OCI-LY3 (cell line): ENCODE measurements at regions not wholly inside any gene's neighbourhood (a gene's known extent, or its start where the extent isn't known, plus 50 kb on each side); places are given as distances from the start of the nearest gene placed in this dataset.

Experiments
- H2AFZ ChIP-seq: fragments of 200-600, 300-600 bp; shearing (Covaris generic); 2 replicates; pipeline ENCODE4 v1.6.0; 2014; ENCODE audit warnings: antibody characterized with exemption, low read depth, low read length
- H3K27ac ChIP-seq: fragments of 200-600, 300-600 bp; sonication (generic); 2 replicates; pipeline ENCODE4 v1.5.1; 2014; ENCODE audit warnings: mild to moderate bottlenecking, low read length, moderate library complexity, mixed read lengths
- H3K27me3 ChIP-seq: fragments of 200-600, 300-600 bp; sonication (generic); 2 replicates; pipeline ENCODE4 v1.6.1; 2014; ENCODE audit warnings: low read depth, low read length, mixed read lengths
- H3K36me3 ChIP-seq: fragments of 200-600, 300-600 bp; sonication (generic); replicated peaks from 2 replicates; pipeline ENCODE3; 2014; ENCODE audit warnings: low read depth, low read length, mixed read lengths
- H3K4me1 ChIP-seq: fragments of 300-600, 200-600 bp; sonication (generic); 2 replicates; pipeline ENCODE4 v1.6.1; 2014; ENCODE audit warnings: low read length, mixed read lengths
- H3K4me2 ChIP-seq: fragments of 200-600, 300-600 bp; sonication (generic); 2 replicates; pipeline ENCODE4 v1.6.1; 2014; ENCODE audit warnings: low read length, mixed read lengths
- H3K4me3 ChIP-seq: fragments of 300-600, 200-600 bp; sonication (generic); 2 replicates; pipeline ENCODE4 v1.5.1; 2014; ENCODE audit warnings: antibody characterized with exemption, mild to moderate bottlenecking, low read length, moderate library complexity
- H3K79me2 ChIP-seq: fragments of 300-600, 200-600 bp; shearing (Covaris generic); 2 replicates; pipeline ENCODE4 v1.6.1; 2014; ENCODE audit warnings: mild to moderate bottlenecking, low read length, mixed read lengths
- H3K9ac ChIP-seq: fragments of 300-600, 200-600 bp; shearing (Covaris generic); 2 replicates; pipeline ENCODE4 v1.6.0; 2014; ENCODE audit warnings: mild to moderate bottlenecking, low read length, moderate library complexity
- H3K9me3 ChIP-seq: fragments of 200-600, 300-600 bp; shearing (Covaris generic); 2 replicates; pipeline ENCODE4 v1.6.1; 2014; ENCODE audit warnings: low read length, mixed read lengths; ENCODE audit not compliant: insufficient read depth
- H4K20me1 ChIP-seq: fragments of 200-600, 300-600 bp; sonication (generic); 2 replicates; pipeline ENCODE4 v1.6.1; 2016; ENCODE audit warnings: low read length, mixed read lengths; ENCODE audit not compliant: insufficient read depth
- CTCF ChIP-seq: fragments of 200-600, 300-600 bp; sonication (generic); IDR thresholded peaks from 2 replicates; pipeline ENCODE4 v1.5.1; 2014; ENCODE audit warnings: antibody characterized with exemption, low read length, low read depth
- EZH2phosphoT487 ChIP-seq: fragments of 200-600 bp; shearing (Covaris generic); IDR thresholded peaks from 2 replicates; pipeline ENCODE4 v1.6.1; 2018; ENCODE audit warnings: antibody characterized with exemption, mixed run types, low read depth

GRCh38 chr5:84825606-84826005 is 440.9 kb upstream of the EDIL3 start:
- Histone ChIP-seq H2AFZ (no peak overlapping the region), H3K36me3 (no peaks in the 10 kb centered on the region), H3K4me2 (no peak overlapping the region), H3K79me2 (no peaks in the 10 kb centered on the region), H3K9ac (no peak overlapping the region), H3K9me3 (no peaks in the 10 kb centered on the region), H3K27ac (no peak overlapping the region), H3K4me3 (no peak overlapping the region), H3K4me1 (no peaks in the 10 kb centered on the region), H3K27me3 (no peaks in the 10 kb centered on the region), H4K20me1 (no peaks in the 10 kb centered on the region)
- no peak for TF ChIP-seq EZH2phosphoT487
- TF ChIP-seq CTCF, result no peak

GRCh38 chr5:84821924-84822323 is 437.2 kb upstream of the EDIL3 start:
- H3K27me3 ChIP-seq, result no peaks in the 10 kb centered on the region
- H3K4me2 ChIP-seq, result no peak overlapping the region
- no peak overlapping the region for H3K27ac ChIP-seq
- H3K9ac ChIP-seq, result no peak overlapping the region
- H3K4me3 ChIP-seq, result no peak overlapping the region
- TF ChIP-seq EZH2phosphoT487 (no peak), CTCF (no peak)
- no peaks in the 10 kb centered on the region for H3K36me3 ChIP-seq
- H4K20me1 ChIP-seq, result no peaks in the 10 kb centered on the region
- H3K9me3 ChIP-seq, result no peaks in the 10 kb centered on the region
- H2AFZ ChIP-seq, result no peak overlapping the region
- no peaks in the 10 kb centered on the region for H3K4me1 ChIP-seq
- no peaks in the 10 kb centered on the region for H3K79me2 ChIP-seq

GRCh38 chr5:84817953-84818352 is 433.3 kb upstream of the EDIL3 start:
- Histone ChIP-seq H3K9ac (no peak overlapping the region), H3K79me2 (no peaks in the 10 kb centered on the region), H2AFZ (no peak overlapping the region), H3K9me3 (no peaks in the 10 kb centered on the region), H3K4me1 (peaks cover 8% of the 10 kb centered on the region; the same call in 1 of the 2 replicates), H4K20me1 (no peaks in the 10 kb centered on the region), H3K27me3 (no peaks in the 10 kb centered on the region), H3K27ac (no peak overlapping the region), H3K36me3 (no peaks in the 10 kb centered on the region), H3K4me3 (no peak overlapping the region), H3K4me2 (no peak overlapping the region)
- TF ChIP-seq EZH2phosphoT487 (no peak), CTCF (no peak)

- Histone ChIP-seq H3K9me3 (no peaks in the 10 kb centered on the region), H3K4me3 (no peak overlapping the region), H3K36me3 (no peaks in the 10 kb centered on the region), H4K20me1 (no peaks in the 10 kb centered on the region), H3K27ac (no peak overlapping the region), H3K9ac (no peak overlapping the region), H3K4me1 (peaks cover 8% of the 10 kb centered on the region; the same call in 1 of the 2 replicates), H3K4me2 (no peak overlapping the region), H3K27me3 (no peaks in the 10 kb centered on the region), H3K79me2 (no peaks in the 10 kb centered on the region), H2AFZ (no peak overlapping the region)
- TF ChIP-seq CTCF (no peak), EZH2phosphoT487 (no peak)
Measured at GRCh38 chr5:84816746-84817547, 432.3 kb upstream of the EDIL3 start.
